Kidney (tissue), 13 donors: ENCODE measurements at regions not wholly inside any gene's neighbourhood (a gene's known extent, or its start where the extent isn't known, plus 50 kb on each side); places are given as distances from the start of the nearest gene placed in this dataset.

Experiments used
- DNase-seq, 5 donors: peaks; one replicate each; pipeline ENCODE4 v3.0.0-alpha.2; 2013 to 2020
- FAIRE-seq: peaks from 2 replicates; lab custom pipeline; 2012; peaks lifted over from hg19 to GRCh38; lab: Jason Lieb, UNC
- H3K27ac ChIP-seq, 2 donors: one replicate each; pipeline ENCODE4 v1.7.0; 2013; ENCODE audit warnings: low read depth in 2 of 2, low read length in 2 of 2, inconsistent platforms in 1 of 2
- H3K27me3 ChIP-seq: one replicate; pipeline ENCODE4 v1.7.1; 2013; ENCODE audit warnings: low read length, inconsistent platforms; ENCODE audit not compliant: control insufficient read depth, insufficient read depth
- H3K36me3 ChIP-seq, 3 donors: one replicate each; pipeline versions ENCODE4 v1.7.0 to v1.7.1; 2013; ENCODE audit warnings: low read length in 3 of 3, control low read depth in 1 of 3, inconsistent platforms in 1 of 3; ENCODE audit not compliant: insufficient read depth in 3 of 3, control insufficient read depth in 2 of 3
- H3K4me1 ChIP-seq, 3 donors: one replicate each; pipeline versions ENCODE4 v1.7.0 to v1.7.1; 2013; ENCODE audit warnings: low read length in 3 of 3, inconsistent platforms in 1 of 3, low read depth in 1 of 3; ENCODE audit not compliant: control insufficient read depth in 2 of 3, insufficient read depth in 2 of 3
- H3K4me3 ChIP-seq, 3 donors: one replicate each; pipeline versions ENCODE4 v1.7.0 to v1.8.1; 2013; ENCODE audit warnings: low read length in 3 of 3, control low read depth in 1 of 3, inconsistent platforms in 1 of 3
- H3K9ac ChIP-seq, 3 donors: one replicate each; pipeline versions ENCODE4 v1.7.0 to v1.7.1; 2013; ENCODE audit warnings: low read length in 3 of 3, control low read depth in 1 of 3, inconsistent platforms in 1 of 3
- H3K9me3 ChIP-seq, 3 donors: one replicate each; pipeline versions ENCODE4 v1.7.0 to v1.7.1; 2013; ENCODE audit warnings: low read length in 3 of 3, control low read depth in 1 of 3, inconsistent platforms in 1 of 3; ENCODE audit not compliant: control insufficient read depth in 2 of 3, insufficient read depth in 1 of 3
- CTCF ChIP-seq: IDR thresholded peaks from 3 replicates; pipeline ENCODE4 v1.5.1; 2012; ENCODE audit warnings: mild to moderate bottlenecking, moderate library complexity, borderline replicate concordance; ENCODE audit not compliant: insufficient read depth; ENCODE audit errors: extremely low read depth
- intact Hi-C: fragments of 100-400 bp; cut with DNase I; formaldehyde crosslinking; loops from one replicate; pipeline ENCODE4 v1.11.1; 2022
- donor health status: control.
- donor health status: control.
- donor health status: control.
- donor health status: control.
- donor health status: control.
- donor health status: DM: yes; HTN: yes; CAD: no.
- donor health status: Normal renal cell carcinoma (clear cell type).

DNA sequence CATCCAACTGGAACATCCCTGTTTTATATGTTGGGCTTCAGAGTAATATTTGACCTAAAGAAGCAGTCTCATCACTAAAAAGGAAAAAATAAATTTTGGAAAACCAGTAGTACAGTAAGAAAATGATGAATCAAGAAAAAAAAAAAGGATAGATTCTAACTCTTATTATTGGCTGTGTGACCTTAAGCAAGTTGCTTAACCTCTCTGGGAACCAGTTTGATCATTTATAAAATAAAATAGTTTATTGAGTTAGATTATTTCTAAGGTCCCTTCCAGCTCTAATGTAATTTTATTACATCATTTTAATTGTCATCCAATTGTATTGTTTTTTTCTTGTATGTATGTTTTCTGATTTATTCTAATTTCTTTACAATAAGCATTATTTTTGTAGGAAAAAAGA, 127.0 kb downstream of the PRELID2 start:
- H3K4me1 ChIP-seq, result no peaks in the 10 kb centered on the region
- no peaks in the 10 kb centered on the region for H3K27me3 ChIP-seq
- no peak overlapping the region for H3K9ac ChIP-seq
- intact Hi-C loops, result no loop called here
- DNase-seq (no peak), FAIRE-seq (peak; percentile 60)
- H3K4me3 ChIP-seq, result no peak overlapping the region
- no peak overlapping the region for H3K27ac ChIP-seq
- H3K9me3 ChIP-seq, result no peaks in the 10 kb centered on the region
- H3K36me3 ChIP-seq, result no peaks in the 10 kb centered on the region
- TF ChIP-seq CTCF, result no peak

- no peak for TF ChIP-seq CTCF
- Histone ChIP-seq H3K27me3 (no peaks in the 10 kb centered on the region), H3K9ac (no peak overlapping the region), H3K4me1 (no peaks in the 10 kb centered on the region), H3K27ac (no peak overlapping the region), H3K4me3 (no peak overlapping the region), H3K9me3 (no peaks in the 10 kb centered on the region), H3K36me3 (no peaks in the 10 kb centered on the region)
- no peak for DNase-seq
- intact Hi-C loops, result no loop called here
- FAIRE-seq, result no peak
Measured at GRCh38 chr5:145704724-145705123, 130.4 kb downstream of the PRELID2 start.

GRCh38 chr5:145703856-145704255, 131.3 kb downstream of the PRELID2 start:
- Histone ChIP-seq H3K4me3 (no peak overlapping the region), H3K27ac (no peak overlapping the region), H3K27me3 (no peaks in the 10 kb centered on the region), H3K9me3 (no peaks in the 10 kb centered on the region), H3K4me1 (no peaks in the 10 kb centered on the region), H3K36me3 (no peaks in the 10 kb centered on the region), H3K9ac (no peak overlapping the region)
- intact Hi-C loops, result no loop called here
- no peak for TF ChIP-seq CTCF
- DNase-seq (no peak), FAIRE-seq (no peak)

DNA sequence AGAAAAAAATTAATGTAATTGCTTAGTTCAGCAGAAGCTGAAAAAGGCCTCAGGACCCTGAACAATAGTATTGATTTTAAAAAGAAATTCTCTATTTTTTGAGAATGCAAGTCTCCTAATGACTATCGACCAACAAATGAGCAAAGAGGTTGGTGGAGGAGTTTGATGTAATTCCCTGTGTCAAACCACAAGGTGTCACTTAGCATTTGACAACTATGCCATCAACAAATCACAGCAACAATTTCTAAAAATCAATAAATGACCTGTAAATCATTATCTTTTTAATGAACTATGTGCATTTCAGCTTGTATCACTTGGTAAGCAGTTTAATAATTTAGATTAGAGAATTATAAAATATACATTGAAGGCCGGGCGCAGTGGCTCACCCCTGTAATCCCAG, 133.7 kb downstream of the PRELID2 start:
- DNase-seq, result no peak
- TF ChIP-seq CTCF, result no peak
- no peak overlapping the region for H3K4me3 ChIP-seq
- no peaks in the 10 kb centered on the region for H3K4me1 ChIP-seq
- no peaks in the 10 kb centered on the region for H3K36me3 ChIP-seq
- intact Hi-C loops, result no loop called here
- H3K27ac ChIP-seq, result no peak overlapping the region
- H3K9ac ChIP-seq, result no peak overlapping the region
- no peak for FAIRE-seq
- H3K9me3 ChIP-seq, result no peaks in the 10 kb centered on the region
- H3K27me3 ChIP-seq, result no peaks in the 10 kb centered on the region
